ENCODE measurements at regions not wholly inside any gene's neighbourhood (a gene's known extent, or its start where the extent isn't known, plus 50 kb on each side); places are given as distances from the start of the nearest gene placed in this dataset.

GRCh38 chr15:66633938-66634250, 68.1 kb upstream of the LCTL start (continued):
- TF ChIP-seq CHD7 (IDR thresholded peaks at IDR 0.05; ENCODE audit: insufficient replicate concordance, low read length), result no peak
- TF ChIP-seq BCL11A (IDR thresholded peaks at IDR 0.05; ENCODE audit: low read depth in 2 of 2, low read length in 2 of 2), result no peak
